Hematopoietic multipotent progenitor cell treated with erythropoietin and hydrocortisone succinate and interleukin-3 and kit ligand, for 15 days (in vitro differentiated cells): ENCODE measurements at regions not wholly inside any gene's neighbourhood (a gene's known extent, or its start where the extent isn't known, plus 50 kb on each side); places are given as distances from the start of the nearest gene placed in this dataset.
"Not testable (repeated sequence)": the region's sequence is repeated elsewhere in the genome, so short reads cannot be mapped to it uniquely, and the experiment has no call there.

Experiments used
- DNase-seq: peaks from one replicate; pipeline ENCODE4 v3.0.0-alpha.2; 2015; ENCODE audit warnings: low spot score

- DNase-seq, result no peak
Observed at GRCh38 chr5:125848751-125849150, 574.5 kb upstream of the GRAMD2B start.

- DNase-seq, result no peak
Observed at GRCh38 chr5:125856949-125857348, 566.3 kb upstream of the GRAMD2B start.

- no peak for DNase-seq
Observed at GRCh38 chr5:125863579-125863978, 559.6 kb upstream of the GRAMD2B start.

- no peak for DNase-seq
Observed at GRCh38 chr5:125865166-125865815, 557.9 kb upstream of the GRAMD2B start.

GRCh38 chr5:125868036-125868435 is 555.2 kb upstream of the GRAMD2B start:
- DNase-seq, result no peak

GRCh38 chr5:125870256-125870655 is 553.0 kb upstream of the GRAMD2B start:
- DNase-seq, result no peak

GRCh38 chr5:125874057-125874456 is 549.2 kb upstream of the GRAMD2B start:
- DNase-seq, result no peak

- no peak for DNase-seq
Observed at GRCh38 chr5:125874717-125875116, 548.5 kb upstream of the GRAMD2B start.

- DNase-seq, result no peak
Observed at GRCh38 chr5:125877248-125877647, 546.0 kb upstream of the GRAMD2B start.

- DNase-seq, result no peak
Observed at GRCh38 chr5:125882061-125882460, 541.1 kb upstream of the GRAMD2B start.

GRCh38 chr5:125883223-125883622 is 540.0 kb upstream of the GRAMD2B start:
- no peak for DNase-seq

GRCh38 chr5:125888358-125888757 is 534.9 kb upstream of the GRAMD2B start:
- DNase-seq, result no peak

- DNase-seq, result no peak
Observed at GRCh38 chr5:125890511-125890931, 532.7 kb upstream of the GRAMD2B start.

- no peak for DNase-seq
Observed at GRCh38 chr5:125891061-125891725, 532.0 kb upstream of the GRAMD2B start.

GRCh38 chr5:125894383-125894782 is 528.8 kb upstream of the GRAMD2B start:
- no peak for DNase-seq

GRCh38 chr5:125896368-125896767 is 526.8 kb upstream of the GRAMD2B start:
- DNase-seq, result no peak

GRCh38 chr5:125897089-125897488 is 526.1 kb upstream of the GRAMD2B start:
- no peak for DNase-seq

GRCh38 chr5:125898851-125899405 is 524.3 kb upstream of the GRAMD2B start:
- DNase-seq, result no peak

GRCh38 chr5:125912028-125912427 is 511.2 kb upstream of the GRAMD2B start:
- DNase-seq, result no peak

- no peak for DNase-seq
Observed at GRCh38 chr5:125913200-125913599, 510.0 kb upstream of the GRAMD2B start.

GRCh38 chr5:125914471-125914870 is 508.7 kb upstream of the GRAMD2B start:
- DNase-seq, result no peak

- DNase-seq, result not testable (repeated sequence)
Observed at GRCh38 chr5:125923958-125924357, 499.3 kb upstream of the GRAMD2B start.

- DNase-seq, result no peak
Observed at GRCh38 chr5:125926172-125926571, 497.0 kb upstream of the GRAMD2B start.

- no peak for DNase-seq
Observed at GRCh38 chr5:125928663-125929062, 494.5 kb upstream of the GRAMD2B start.
